ENCODE measurements at regions not wholly inside any gene's neighbourhood (a gene's known extent, or its start where the extent isn't known, plus 50 kb on each side); places are given as distances from the start of the nearest gene placed in this dataset.

DNA sequence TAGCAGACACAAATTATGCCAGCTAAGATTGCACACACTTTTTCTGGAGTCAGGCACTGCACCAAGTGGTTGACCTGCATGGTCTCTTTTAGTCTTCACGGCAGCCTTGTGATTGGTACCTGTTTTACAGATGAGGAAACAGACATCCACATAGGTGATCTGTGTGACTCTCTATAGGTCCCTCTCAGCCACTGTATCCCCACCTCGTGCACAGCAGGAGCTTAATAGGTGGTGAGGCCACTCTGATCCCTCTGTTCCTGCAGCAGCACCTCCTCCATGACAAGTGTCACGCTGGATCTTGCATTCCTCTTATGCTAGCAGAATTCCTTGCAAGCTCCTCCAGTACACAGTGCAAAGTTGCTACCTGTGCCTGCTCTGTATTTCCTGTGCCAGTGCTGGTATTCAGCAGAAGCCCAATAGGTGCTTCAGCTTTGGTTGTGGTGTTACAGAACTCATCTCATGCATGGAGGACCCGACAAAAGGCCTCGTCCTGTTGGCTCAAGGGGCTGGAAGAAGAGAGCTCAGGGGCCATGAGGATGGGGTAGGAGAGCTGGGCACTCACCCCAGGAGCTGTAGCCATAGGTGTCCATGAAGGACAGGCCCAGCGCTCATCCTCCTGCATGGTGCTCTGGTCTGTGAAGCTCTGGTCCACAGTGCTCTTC, 546.7 kb downstream of the PTPRU start:
- H3K27me3 ChIP-seq (ENCODE audit: insufficient read depth, insufficient read length) = no peaks in the 10 kb centered on the region
- no peaks in the 10 kb centered on the region for H3K4me1 ChIP-seq (ENCODE audit: insufficient read depth, insufficient read length)
- no peaks in the 10 kb centered on the region for H3K36me3 ChIP-seq (ENCODE audit: insufficient read depth, insufficient read length, low read length)
- DNase-seq (ENCODE audit: low read depth, low spot score) = no peak
- TF ChIP-seq YY1 (IDR thresholded peaks at IDR 0.05; ENCODE audit: insufficient read depth, insufficient read length) = no peak
- TF ChIP-seq ZNF274 (IDR thresholded peaks at IDR 0.05; ENCODE audit: low read depth, low read length) = no peak
- no peak for TF ChIP-seq SUZ12 (IDR thresholded peaks at IDR 0.05; ENCODE audit: extremely low read depth, insufficient read depth, insufficient read length)
- H3K9me3 ChIP-seq (ENCODE audit: insufficient read depth, low read length) = no peaks in the 10 kb centered on the region
- H3K9ac ChIP-seq (ENCODE audit: insufficient read length, low read depth) = no peak overlapping the region
- H3K4me3 ChIP-seq (ENCODE audit: insufficient read length, low read depth) = no peak overlapping the region

DNA sequence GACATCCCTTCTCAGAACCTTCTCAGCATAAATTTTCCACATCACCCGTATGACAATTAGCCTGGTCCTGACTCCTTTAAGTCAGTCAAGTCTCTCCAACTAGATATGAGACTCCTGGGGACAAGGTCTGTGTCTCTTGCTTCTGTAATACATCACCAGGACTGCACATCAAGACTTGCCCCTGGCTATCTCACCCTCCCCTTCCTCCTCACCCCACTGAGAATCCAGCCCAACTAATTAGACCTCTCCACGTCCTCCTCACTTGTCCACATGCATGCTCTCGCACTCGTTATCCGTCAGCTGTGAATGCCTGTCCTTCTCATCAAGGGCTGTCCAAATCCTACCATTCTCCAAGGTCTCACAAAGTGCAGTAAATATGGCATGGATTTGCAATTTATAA, 542.8 kb downstream of the PTPRU start:
- Histone ChIP-seq H3K9me3 (ENCODE audit: insufficient read depth, low read length) (no peaks in the 10 kb centered on the region), H3K36me3 (ENCODE audit: insufficient read depth, insufficient read length, low read length) (no peaks in the 10 kb centered on the region), H3K4me3 (ENCODE audit: insufficient read length, low read depth) (no peak overlapping the region), H3K27me3 (ENCODE audit: insufficient read depth, insufficient read length) (no peaks in the 10 kb centered on the region), H3K9ac (ENCODE audit: insufficient read length, low read depth) (no peak overlapping the region), H3K4me1 (ENCODE audit: insufficient read depth, insufficient read length) (no peaks in the 10 kb centered on the region)
- no peak for TF ChIP-seq SUZ12 (IDR thresholded peaks at IDR 0.05; ENCODE audit: extremely low read depth, insufficient read depth, insufficient read length)
- DNase-seq (ENCODE audit: low read depth, low spot score) = no peak

DNA sequence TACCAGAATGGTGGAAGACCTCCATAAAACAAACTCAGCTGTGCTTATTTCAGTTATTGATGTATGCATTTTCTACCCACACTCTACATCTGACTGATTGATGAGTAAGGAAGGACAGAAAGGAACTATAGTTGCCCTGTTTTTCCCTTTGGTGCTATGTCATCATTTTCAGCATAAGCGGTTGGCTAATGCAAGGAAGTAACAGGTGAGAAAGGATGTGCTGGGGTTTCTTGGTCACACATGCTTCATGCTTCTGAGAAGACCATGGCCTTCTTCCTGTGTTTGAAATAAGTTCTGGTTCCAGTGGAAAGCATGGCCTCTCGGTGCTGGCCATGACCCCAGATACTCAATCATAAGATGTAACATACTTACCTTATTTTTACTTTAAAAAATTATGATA, 541.2 kb downstream of the PTPRU start:
- Histone ChIP-seq H3K4me3 (ENCODE audit: insufficient read length, low read depth) (no peak overlapping the region), H3K4me1 (ENCODE audit: insufficient read depth, insufficient read length) (no peaks in the 10 kb centered on the region), H3K27me3 (ENCODE audit: insufficient read depth, insufficient read length) (no peaks in the 10 kb centered on the region), H3K36me3 (ENCODE audit: insufficient read depth, insufficient read length, low read length) (no peaks in the 10 kb centered on the region), H3K9me3 (ENCODE audit: insufficient read depth, low read length) (no peaks in the 10 kb centered on the region), H3K9ac (ENCODE audit: insufficient read length, low read depth) (no peak overlapping the region)
- DNase-seq (ENCODE audit: low read depth, low spot score) = no peak
- TF ChIP-seq YY1 (IDR thresholded peaks at IDR 0.05; ENCODE audit: insufficient read depth, insufficient read length) (no peak), SUZ12 (IDR thresholded peaks at IDR 0.05; ENCODE audit: extremely low read depth, insufficient read depth, insufficient read length) (no peak), ZNF274 (IDR thresholded peaks at IDR 0.05; ENCODE audit: low read depth, low read length) (no peak)

DNA sequence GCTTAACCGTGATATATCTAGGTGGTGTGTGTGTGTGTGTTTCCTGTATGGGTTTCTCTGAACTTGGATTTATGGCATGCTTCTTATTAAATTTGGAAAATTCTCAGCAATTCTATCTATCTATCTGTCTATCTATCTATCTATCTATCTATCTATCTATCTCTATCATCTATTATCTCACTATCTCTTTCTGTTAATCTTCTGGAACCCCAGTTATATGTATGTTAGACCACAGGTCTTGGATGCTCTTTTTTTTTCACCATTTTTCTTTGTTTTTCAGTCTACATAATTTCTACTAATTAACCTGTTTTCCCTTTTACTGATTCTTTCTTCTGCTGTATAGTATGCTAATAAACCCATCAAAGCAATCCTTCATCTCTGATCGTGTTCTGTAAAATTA, 538.0 kb downstream of the PTPRU start:
- Histone ChIP-seq H3K4me3 (ENCODE audit: insufficient read length, low read depth) (no peak overlapping the region), H3K4me1 (ENCODE audit: insufficient read depth, insufficient read length) (no peaks in the 10 kb centered on the region), H3K27me3 (ENCODE audit: insufficient read depth, insufficient read length) (no peaks in the 10 kb centered on the region), H3K9ac (ENCODE audit: insufficient read length, low read depth) (no peak overlapping the region), H3K9me3 (ENCODE audit: insufficient read depth, low read length) (no peaks in the 10 kb centered on the region), H3K36me3 (ENCODE audit: insufficient read depth, insufficient read length, low read length) (no peaks in the 10 kb centered on the region)
- no peak for DNase-seq (ENCODE audit: low read depth, low spot score)
- TF ChIP-seq SUZ12 (IDR thresholded peaks at IDR 0.05; ENCODE audit: extremely low read depth, insufficient read depth, insufficient read length) = no peak
- TF ChIP-seq YY1 (IDR thresholded peaks at IDR 0.05; ENCODE audit: insufficient read depth, insufficient read length) = no peak
- TF ChIP-seq ZNF274 (IDR thresholded peaks at IDR 0.05; ENCODE audit: low read depth, low read length) = no peak

DNA sequence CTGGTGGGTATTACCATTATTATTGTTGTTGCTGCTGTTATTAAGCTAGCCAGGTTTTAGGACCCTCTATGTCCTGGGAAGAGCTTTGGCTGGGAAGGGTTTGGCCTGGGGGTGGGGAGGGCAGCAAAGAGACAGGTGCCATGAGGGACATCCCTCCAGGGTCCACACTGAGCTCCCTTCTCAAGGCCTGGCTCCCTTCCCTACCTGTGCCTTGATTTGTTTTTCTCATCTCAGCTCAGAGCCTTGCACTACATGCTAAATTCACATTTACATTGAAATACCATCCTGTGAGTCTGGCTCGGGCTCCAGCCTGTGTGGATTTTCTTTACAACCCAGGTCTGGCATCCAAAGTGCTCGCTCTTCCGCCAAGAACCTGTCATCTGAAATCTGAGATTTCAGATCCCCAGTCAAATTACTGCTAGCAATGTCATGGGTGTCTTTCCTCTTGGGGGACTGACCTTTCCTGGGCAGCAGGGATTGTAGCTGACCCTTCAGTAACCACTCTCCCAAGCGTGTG, 536.3 kb downstream of the PTPRU start:
- Histone ChIP-seq H3K4me1 (ENCODE audit: insufficient read depth, insufficient read length) (no peaks in the 10 kb centered on the region), H3K4me3 (ENCODE audit: insufficient read length, low read depth) (no peak overlapping the region), H3K27me3 (ENCODE audit: insufficient read depth, insufficient read length) (no peaks in the 10 kb centered on the region), H3K36me3 (ENCODE audit: insufficient read depth, insufficient read length, low read length) (no peaks in the 10 kb centered on the region), H3K9me3 (ENCODE audit: insufficient read depth, low read length) (no peaks in the 10 kb centered on the region), H3K9ac (ENCODE audit: insufficient read length, low read depth) (no peak overlapping the region)
- DNase-seq (ENCODE audit: low read depth, low spot score) = no peak
- TF ChIP-seq SUZ12 (IDR thresholded peaks at IDR 0.05; ENCODE audit: extremely low read depth, insufficient read depth, insufficient read length) = no peak
- no peak for TF ChIP-seq ZNF274 (IDR thresholded peaks at IDR 0.05; ENCODE audit: low read depth, low read length)
- no peak for TF ChIP-seq YY1 (IDR thresholded peaks at IDR 0.05; ENCODE audit: insufficient read depth, insufficient read length)

DNA sequence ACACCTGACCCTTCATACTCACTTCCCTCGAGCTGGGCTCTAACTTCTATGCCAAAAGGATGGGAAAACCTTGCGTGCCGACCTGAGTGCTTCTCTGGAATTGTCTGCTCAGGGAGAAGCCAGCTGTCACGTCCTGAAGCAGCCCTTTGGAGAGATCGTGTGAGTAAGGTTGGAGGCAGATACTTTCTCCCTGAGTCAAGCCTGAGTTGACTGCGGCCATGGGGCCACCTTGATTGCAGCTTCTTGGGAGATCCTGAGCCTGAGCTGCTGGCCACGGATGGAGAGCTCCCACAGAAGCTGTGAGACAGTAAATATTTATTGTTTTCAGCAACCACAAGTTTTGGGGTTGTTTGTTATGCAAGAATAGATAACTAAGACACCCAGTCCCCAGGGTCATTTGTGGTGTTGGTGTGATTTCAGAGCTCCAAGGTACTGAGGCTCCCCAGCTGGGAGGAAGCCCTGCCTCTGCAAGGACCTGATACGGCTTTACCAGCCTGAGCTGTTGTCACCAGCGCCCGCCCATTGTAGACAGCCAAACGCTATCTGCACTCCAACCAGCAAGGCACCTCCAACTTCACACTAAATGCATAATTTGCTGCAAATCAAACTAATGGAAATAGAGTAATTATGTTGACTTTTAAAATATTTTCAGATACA, 531.6 kb downstream of the PTPRU start:
- no peaks in the 10 kb centered on the region for H3K36me3 ChIP-seq (ENCODE audit: insufficient read depth, insufficient read length, low read length)
- H3K27me3 ChIP-seq (ENCODE audit: insufficient read depth, insufficient read length) = no peaks in the 10 kb centered on the region
- no peaks in the 10 kb centered on the region for H3K4me1 ChIP-seq (ENCODE audit: insufficient read depth, insufficient read length)
- TF ChIP-seq SUZ12 (IDR thresholded peaks at IDR 0.05; ENCODE audit: extremely low read depth, insufficient read depth, insufficient read length) (no peak), YY1 (IDR thresholded peaks at IDR 0.05; ENCODE audit: insufficient read depth, insufficient read length) (no peak), ZNF274 (IDR thresholded peaks at IDR 0.05; ENCODE audit: low read depth, low read length) (no peak)
- no peak for DNase-seq (ENCODE audit: low read depth, low spot score)
- H3K9ac ChIP-seq (ENCODE audit: insufficient read length, low read depth) = no peak overlapping the region
- no peak overlapping the region for H3K4me3 ChIP-seq (ENCODE audit: insufficient read length, low read depth)
- no peaks in the 10 kb centered on the region for H3K9me3 ChIP-seq (ENCODE audit: insufficient read depth, low read length)

DNA sequence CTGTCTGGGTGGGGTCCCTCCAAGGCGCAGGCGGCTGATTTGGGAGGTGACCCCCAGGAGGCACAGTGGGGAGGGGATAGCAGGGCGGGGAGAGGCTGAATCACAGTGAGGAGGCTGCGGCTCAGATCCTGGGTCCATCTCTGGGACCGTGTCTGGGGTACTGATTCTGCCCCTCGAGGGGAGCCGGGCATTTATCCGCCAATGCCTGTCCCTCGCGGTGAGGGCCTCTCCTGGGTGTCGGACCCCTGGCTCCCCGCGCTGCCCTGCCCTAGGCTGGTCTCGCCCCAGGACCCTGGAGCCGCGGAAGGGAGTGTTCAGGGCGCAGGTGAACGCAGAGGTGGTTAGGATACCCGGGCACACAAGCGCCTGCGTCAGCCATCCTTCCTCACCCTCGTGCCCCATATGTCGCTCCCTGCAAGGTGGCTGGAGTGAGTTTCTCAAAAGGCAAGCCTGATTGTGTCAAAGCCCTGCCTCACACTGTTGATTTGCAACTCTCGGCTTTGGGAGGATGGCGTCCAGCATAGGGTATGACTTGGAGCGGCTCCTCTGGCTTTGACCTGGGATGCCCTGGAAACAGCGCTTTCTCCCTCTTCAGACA, 530.9 kb downstream of the PTPRU start:
- no peaks in the 10 kb centered on the region for H3K9me3 ChIP-seq (ENCODE audit: insufficient read depth, low read length)
- no peak overlapping the region for H3K9ac ChIP-seq (ENCODE audit: insufficient read length, low read depth)
- TF ChIP-seq ZNF274 (IDR thresholded peaks at IDR 0.05; ENCODE audit: low read depth, low read length) (no peak), SUZ12 (IDR thresholded peaks at IDR 0.05; ENCODE audit: extremely low read depth, insufficient read depth, insufficient read length) (no peak), YY1 (IDR thresholded peaks at IDR 0.05; ENCODE audit: insufficient read depth, insufficient read length) (no peak)
- H3K4me1 ChIP-seq (ENCODE audit: insufficient read depth, insufficient read length) = no peaks in the 10 kb centered on the region
- no peaks in the 10 kb centered on the region for H3K27me3 ChIP-seq (ENCODE audit: insufficient read depth, insufficient read length)
- DNase-seq (ENCODE audit: low read depth, low spot score) = no peak
- no peaks in the 10 kb centered on the region for H3K36me3 ChIP-seq (ENCODE audit: insufficient read depth, insufficient read length, low read length)
- H3K4me3 ChIP-seq (ENCODE audit: insufficient read length, low read depth) = no peak overlapping the region

Measured in NT2/D1 (cell line).